MM.1S (cell line): ENCODE measurements at regions not wholly inside any gene's neighbourhood (a gene's known extent, or its start where the extent isn't known, plus 50 kb on each side); places are given as distances from the start of the nearest gene placed in this dataset.

Experiments
- EZH2 ChIP-seq: fragments of 300-600 bp; sonication (generic); optimal IDR thresholded peaks from 2 replicates; pipeline ENCODE3; 2017; ENCODE audit warnings: low read depth, mild to moderate bottlenecking, antibody characterized with exemption, low read length, mixed read lengths
- TF ChIP-seq, protein P1 (sequence below): fragments of 300-600 bp; sonication (generic); IDR thresholded peaks from 2 replicates; pipeline ENCODE4 v1.5.1; 2016; ENCODE audit warnings: antibody characterized with exemption, low read length, mixed read lengths

- TF ChIP-seq, protein P1, sequence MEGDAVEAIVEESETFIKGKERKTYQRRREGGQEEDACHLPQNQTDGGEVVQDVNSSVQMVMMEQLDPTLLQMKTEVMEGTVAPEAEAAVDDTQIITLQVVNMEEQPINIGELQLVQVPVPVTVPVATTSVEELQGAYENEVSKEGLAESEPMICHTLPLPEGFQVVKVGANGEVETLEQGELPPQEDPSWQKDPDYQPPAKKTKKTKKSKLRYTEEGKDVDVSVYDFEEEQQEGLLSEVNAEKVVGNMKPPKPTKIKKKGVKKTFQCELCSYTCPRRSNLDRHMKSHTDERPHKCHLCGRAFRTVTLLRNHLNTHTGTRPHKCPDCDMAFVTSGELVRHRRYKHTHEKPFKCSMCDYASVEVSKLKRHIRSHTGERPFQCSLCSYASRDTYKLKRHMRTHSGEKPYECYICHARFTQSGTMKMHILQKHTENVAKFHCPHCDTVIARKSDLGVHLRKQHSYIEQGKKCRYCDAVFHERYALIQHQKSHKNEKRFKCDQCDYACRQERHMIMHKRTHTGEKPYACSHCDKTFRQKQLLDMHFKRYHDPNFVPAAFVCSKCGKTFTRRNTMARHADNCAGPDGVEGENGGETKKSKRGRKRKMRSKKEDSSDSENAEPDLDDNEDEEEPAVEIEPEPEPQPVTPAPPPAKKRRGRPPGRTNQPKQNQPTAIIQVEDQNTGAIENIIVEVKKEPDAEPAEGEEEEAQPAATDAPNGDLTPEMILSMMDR: no peak
- TF ChIP-seq EZH2: no peak
Measured at GRCh38 chr11:82631722-82632630, 101.7 kb downstream of the FAM181B start.
